Activated CD8-positive, alpha-beta T cell treated with anti-CD3 and anti-CD28 coated beads for 36 hours (primary cell): ENCODE measurements at regions not wholly inside any gene's neighbourhood (a gene's known extent, or its start where the extent isn't known, plus 50 kb on each side); places are given as distances from the start of the nearest gene placed in this dataset.

ENCODE experiments used
- ATAC-seq: fragments of 200-7000 bp; cut with Tn5 transposase; one replicate; pipeline ENCODE4 v1.10.0; 2021; ENCODE audit warnings: mild to moderate bottlenecking, moderate library complexity
- CTCF ChIA-PET: fragments of 350-600 bp; sonication (Branson Sonifier 250); formaldehyde crosslinking; loops from one replicate; lab custom pipeline; 2021; ENCODE audit warnings: antibody characterized with exemption; lab: Charles Lee
- POLR2A ChIA-PET: fragments of 350-600 bp; sonication (Branson Sonifier 250); formaldehyde crosslinking; loops from one replicate; lab custom pipeline; 2021; ENCODE audit warnings: antibody characterized with exemption; lab: Charles Lee
- DNase-seq: peaks from one replicate; pipeline ENCODE4 v3.0.0-alpha.2; 2020
- H3K27ac Mint-ChIP-seq: one replicate; pipeline ENCODE4 v1.8.0; 2021; ENCODE audit warnings: mild to moderate bottlenecking, mixed read lengths
- H3K27me3 Mint-ChIP-seq: one replicate; pipeline ENCODE4 v1.8.0; 2021; ENCODE audit warnings: mixed read lengths
- H3K36me3 Mint-ChIP-seq: one replicate; pipeline ENCODE4 v1.8.0; 2021; ENCODE audit warnings: low read depth, mixed read lengths
- H3K4me1 Mint-ChIP-seq: one replicate; pipeline ENCODE4 v1.8.0; 2021; ENCODE audit warnings: low read depth, mixed read lengths
- H3K4me3 Mint-ChIP-seq: one replicate; pipeline ENCODE4 v1.8.0; 2021; ENCODE audit warnings: mild to moderate bottlenecking, moderate library complexity, mixed read lengths
- H3K9me3 Mint-ChIP-seq: one replicate; pipeline ENCODE4 v1.8.0; 2021; ENCODE audit warnings: mixed read lengths
- CTCF ChIP-seq: fragments of 200-600 bp; IDR thresholded peaks from one replicate; pipeline ENCODE4 v1.8.0; 2022; ENCODE audit warnings: antibody characterized with exemption, mild to moderate bottlenecking
- intact Hi-C: fragments of 100-400 bp; cut with micrococcal nuclease; formaldehyde crosslinking; loops from one replicate; pipeline ENCODE4 v1.10.0; 2022

- no peak for TF ChIP-seq CTCF
- intact Hi-C loops, result no loop called here
- H3K27me3 Mint-ChIP-seq, result no peaks in the 10 kb centered on the region
- no peak for ATAC-seq
- no peaks in the 10 kb centered on the region for H3K4me1 Mint-ChIP-seq
- POLR2A ChIA-PET, result no interaction called here
- CTCF ChIA-PET, result no interaction called here
- no peak overlapping the region for H3K4me3 Mint-ChIP-seq
- H3K9me3 Mint-ChIP-seq, result peaks cover 12% of the 10 kb centered on the region
- DNase-seq, result no peak
- no peaks in the 10 kb centered on the region for H3K36me3 Mint-ChIP-seq
- H3K27ac Mint-ChIP-seq, result no peak overlapping the region
Observed at GRCh38 chr1:229079016-229079595, 191.8 kb upstream of the RAB4A start.

- Mint-ChIP-seq H3K9me3 (peaks cover 12% of the 10 kb centered on the region), H3K27ac (no peak overlapping the region), H3K27me3 (no peaks in the 10 kb centered on the region), H3K4me1 (no peaks in the 10 kb centered on the region), H3K36me3 (no peaks in the 10 kb centered on the region), H3K4me3 (no peak overlapping the region)
- no peak for ATAC-seq
- TF ChIP-seq CTCF, result no peak
- ChIA-PET POLR2A (no interaction called here), CTCF (no interaction called here)
- intact Hi-C loops, result no loop called here
- DNase-seq, result no peak
Observed at GRCh38 chr1:229080361-229080760, 190.6 kb upstream of the RAB4A start.

DNA sequence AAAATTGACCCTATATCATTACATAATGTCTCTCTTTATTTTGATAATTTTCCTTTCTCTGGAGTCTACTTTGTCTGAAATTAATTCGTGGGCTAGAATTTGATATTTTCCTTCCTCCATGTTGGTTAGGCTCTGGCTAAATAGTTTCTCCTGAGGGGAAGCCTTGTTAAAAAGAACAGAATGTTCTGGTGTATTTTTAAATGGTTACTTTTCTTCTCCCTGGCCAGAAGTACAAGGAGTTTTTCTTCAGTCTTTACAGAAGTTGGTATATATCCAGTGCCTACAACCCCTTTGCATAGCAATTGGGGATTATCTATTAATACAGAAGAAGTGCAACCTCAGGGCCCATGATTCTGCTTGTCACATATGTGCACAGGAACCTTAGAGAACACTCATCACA is 185.6 kb upstream of the RAB4A start:
- Mint-ChIP-seq H3K36me3 (no peaks in the 10 kb centered on the region), H3K4me3 (no peak overlapping the region), H3K27ac (no peak overlapping the region), H3K9me3 (peaks cover 12% of the 10 kb centered on the region), H3K27me3 (peaks cover 5% of the 10 kb centered on the region), H3K4me1 (no peaks in the 10 kb centered on the region)
- ATAC-seq, result no peak
- no peak for DNase-seq
- ChIA-PET CTCF (no interaction called here), POLR2A (no interaction called here)
- TF ChIP-seq CTCF, result no peak
- intact Hi-C loops, result no loop called here

DNA sequence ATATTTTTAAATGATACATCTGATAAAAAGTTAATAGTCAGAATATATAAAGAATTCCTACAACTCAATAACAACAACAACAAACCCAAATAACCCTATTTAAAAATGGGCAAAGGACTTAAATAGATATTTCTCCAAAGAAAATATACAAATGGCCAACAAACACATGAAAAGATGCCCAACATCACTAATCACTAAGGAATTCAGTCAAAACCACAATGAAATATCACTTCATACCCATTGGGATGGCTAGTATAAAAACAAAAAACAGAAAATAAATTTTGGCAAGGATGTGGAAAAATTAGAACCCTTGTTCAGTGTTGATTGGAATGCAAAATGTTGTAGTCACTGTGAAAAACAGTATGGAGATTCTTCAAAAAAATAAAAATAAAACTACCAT is 184.8 kb upstream of the RAB4A start:
- Mint-ChIP-seq H3K27ac (no peak overlapping the region), H3K9me3 (peaks cover 12% of the 10 kb centered on the region), H3K4me3 (no peak overlapping the region), H3K27me3 (peaks cover 5% of the 10 kb centered on the region), H3K4me1 (no peaks in the 10 kb centered on the region), H3K36me3 (no peaks in the 10 kb centered on the region)
- CTCF ChIA-PET, result no interaction called here
- intact Hi-C loops, result no loop called here
- DNase-seq (no peak), ATAC-seq (no peak)
- TF ChIP-seq CTCF, result no peak
- POLR2A ChIA-PET, result no interaction called here

DNA sequence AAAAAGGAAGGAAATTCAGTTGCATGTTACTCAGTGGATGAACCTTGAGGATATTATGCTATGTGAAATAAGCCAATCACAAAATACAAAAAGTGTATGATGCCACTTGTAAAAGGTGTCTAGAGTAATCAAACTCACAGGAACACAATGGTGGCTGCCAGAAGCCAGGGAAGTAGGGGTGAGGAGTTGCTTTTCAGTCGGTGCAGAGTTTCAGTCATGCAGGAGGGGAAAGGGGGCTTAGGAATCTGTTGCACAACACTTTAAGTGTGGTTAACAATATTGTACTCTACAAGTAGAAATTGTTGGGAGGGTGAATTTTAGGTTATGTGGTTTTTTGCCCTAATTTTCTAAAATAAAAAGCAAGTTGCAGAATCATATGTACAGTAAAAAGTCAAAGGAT is 184.2 kb upstream of the RAB4A start:
- ATAC-seq, result no peak
- TF ChIP-seq CTCF, result no peak
- DNase-seq, result no peak
- ChIA-PET POLR2A (no interaction called here), CTCF (no interaction called here)
- peaks cover 11% of the 10 kb centered on the region for H3K9me3 Mint-ChIP-seq
- no peaks in the 10 kb centered on the region for H3K36me3 Mint-ChIP-seq
- no peak overlapping the region for H3K27ac Mint-ChIP-seq
- intact Hi-C loops, result no loop called here
- peaks cover 5% of the 10 kb centered on the region for H3K27me3 Mint-ChIP-seq
- H3K4me1 Mint-ChIP-seq, result no peaks in the 10 kb centered on the region
- H3K4me3 Mint-ChIP-seq, result no peak overlapping the region
